GM19023 (cell line): ENCODE measurements at regions not wholly inside any gene's neighbourhood (a gene's known extent, or its start where the extent isn't known, plus 50 kb on each side); places are given as distances from the start of the nearest gene placed in this dataset.
"Not testable (repeated sequence)": the region's sequence is repeated elsewhere in the genome, so short reads cannot be mapped to it uniquely, and the experiment has no call there.

Experiments
- ATAC-seq: cut with Tn5 transposase; IDR thresholded peaks from one replicate; pipeline ENCODE4 v1.9.1; 2021; ENCODE audit warnings: mild to moderate bottlenecking, moderate library complexity; ENCODE audit not compliant: unreplicated experiment

DNA sequence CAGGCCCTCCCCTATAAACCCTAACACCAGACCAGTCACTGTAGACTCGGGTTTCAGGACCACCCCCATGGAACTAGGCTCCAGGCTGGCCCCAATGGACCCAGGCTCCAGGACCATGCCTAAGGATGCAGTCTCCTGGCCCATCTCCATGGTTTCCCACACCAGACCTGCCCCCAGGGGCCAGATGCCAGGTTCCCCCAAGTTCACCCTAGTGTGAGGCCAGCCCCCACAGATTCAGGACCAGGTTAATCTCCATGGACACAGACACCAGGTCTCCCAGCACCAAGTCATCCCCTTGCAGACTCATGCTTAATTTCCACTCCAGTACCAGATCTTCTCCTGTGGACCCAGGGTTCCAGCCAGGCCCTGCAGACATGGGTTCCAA, 103.8 kb upstream of the LANCL2 start:
- ATAC-seq = no peak

DNA sequence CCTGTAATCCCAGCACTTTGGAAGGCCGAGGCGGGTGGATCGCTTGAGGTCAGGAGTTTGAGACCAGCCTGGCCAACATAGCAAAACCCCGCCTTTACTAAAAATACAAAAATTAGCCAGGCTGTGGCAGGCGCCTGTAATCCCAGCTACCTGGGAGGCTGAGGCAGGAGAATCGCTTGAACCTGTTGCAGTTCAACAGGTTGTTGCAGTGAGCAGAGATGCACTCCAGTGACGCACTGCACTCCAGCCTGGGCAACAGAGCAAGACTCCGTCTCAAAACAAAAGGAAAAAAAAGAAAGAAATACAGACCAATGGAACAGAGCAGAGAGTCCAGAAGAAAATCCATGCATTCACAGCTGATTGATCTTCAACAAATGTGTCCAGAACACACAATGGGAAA, 99.8 kb upstream of the LANCL2 start:
- not testable (repeated sequence) for ATAC-seq

DNA sequence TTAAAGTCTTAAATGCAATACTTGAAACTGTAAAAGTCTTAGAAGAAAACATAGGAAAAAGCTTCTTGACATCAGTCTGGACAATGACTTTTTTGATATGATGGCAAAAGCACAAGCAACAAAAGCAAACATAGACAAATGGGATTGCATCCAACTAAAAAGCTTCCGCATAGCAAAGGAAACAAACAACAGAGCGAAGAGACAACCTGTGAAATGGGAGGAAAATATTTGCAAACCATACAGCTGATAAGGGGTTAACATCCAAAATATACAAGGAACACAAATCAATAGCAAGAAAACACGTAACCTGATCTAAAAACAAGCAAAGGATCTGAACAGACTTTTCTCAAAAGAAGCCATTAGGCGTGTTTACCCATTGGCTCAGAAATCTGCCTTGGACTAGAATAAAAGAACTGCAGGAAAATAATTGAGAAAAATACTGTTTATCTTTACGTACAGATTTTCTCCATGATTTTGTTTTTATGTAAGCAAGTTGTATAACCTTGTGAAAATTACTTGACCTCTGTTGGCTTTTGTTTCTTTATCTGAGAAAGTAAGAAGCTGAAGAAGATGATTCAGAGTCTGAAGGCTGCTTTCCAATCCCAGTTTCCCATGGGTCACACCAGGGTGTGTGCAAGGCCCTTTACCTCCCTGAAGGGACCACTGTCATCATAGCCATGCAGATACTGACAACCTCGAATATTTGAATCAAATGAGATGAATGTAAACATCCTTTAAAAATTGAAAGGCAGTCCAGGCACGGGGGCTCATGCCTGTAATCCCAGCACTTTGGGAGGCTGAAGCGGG, 99.1 kb upstream of the LANCL2 start:
- ATAC-seq = no peak

DNA sequence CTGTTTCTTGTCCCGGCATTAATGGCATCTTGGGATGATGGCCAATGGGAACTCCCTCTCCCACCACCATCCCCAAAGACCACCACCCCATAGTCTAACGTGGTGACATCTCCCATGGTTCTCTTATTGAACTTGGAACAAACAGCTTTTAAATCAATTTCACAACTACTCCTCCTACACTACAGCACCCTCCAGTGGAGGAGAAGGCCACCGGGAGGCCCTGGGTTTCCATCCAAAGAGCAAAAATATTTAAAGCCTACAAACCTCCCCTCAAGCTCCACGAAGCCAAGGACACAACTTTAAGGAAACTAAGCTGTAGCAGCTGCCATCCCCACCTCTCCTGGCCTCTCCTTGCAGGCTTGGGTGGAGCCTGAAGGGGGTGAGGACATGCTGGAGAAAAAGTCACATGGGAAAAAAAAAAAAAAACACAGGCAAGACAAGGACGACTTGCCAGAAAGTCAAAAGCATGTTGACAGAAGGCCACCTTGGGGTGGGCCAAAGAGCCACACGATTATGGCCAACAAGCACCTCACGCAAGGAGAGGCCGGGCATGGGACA, 94.0 kb upstream of the LANCL2 start:
- ATAC-seq = no peak

DNA sequence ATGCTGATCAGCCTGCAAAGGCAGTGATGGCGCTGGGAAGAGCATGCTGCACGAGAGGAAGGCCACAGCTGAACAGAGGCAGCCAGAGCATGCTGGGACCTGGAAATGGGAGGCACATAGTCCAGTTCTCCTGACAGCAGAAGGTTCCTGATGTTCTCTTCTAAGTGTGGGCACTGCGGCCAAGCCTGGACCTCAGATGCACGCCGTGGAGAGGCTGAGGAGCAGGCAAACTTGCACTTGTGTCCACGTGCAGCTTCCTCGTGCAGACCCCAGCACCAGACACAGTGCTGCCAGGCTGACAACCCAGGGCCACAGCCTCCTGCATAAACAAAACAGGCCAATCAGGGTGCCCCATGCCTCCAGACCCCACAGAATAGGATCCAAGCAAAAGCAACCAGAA, 93.5 kb upstream of the LANCL2 start:
- no peak for ATAC-seq

DNA sequence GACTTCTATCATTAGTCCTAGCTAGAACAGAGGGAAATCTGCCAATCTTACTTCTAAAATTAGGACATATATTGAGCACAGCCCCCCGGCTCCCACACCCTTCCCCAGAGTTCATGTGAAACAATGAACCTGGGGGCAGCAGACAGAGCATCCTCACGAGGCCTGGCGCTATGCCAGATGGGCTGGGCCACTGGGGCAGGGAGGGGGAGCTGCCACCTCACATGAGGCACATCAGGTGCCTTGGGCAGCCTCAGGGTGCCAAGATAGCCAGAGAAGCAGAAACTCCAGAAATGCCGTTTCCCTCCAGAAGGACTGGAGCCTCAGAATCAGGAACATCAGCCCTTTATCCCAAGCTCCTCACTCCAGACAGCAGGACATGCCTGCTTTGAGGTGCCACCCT, 92.8 kb upstream of the LANCL2 start:
- ATAC-seq = no peak

DNA sequence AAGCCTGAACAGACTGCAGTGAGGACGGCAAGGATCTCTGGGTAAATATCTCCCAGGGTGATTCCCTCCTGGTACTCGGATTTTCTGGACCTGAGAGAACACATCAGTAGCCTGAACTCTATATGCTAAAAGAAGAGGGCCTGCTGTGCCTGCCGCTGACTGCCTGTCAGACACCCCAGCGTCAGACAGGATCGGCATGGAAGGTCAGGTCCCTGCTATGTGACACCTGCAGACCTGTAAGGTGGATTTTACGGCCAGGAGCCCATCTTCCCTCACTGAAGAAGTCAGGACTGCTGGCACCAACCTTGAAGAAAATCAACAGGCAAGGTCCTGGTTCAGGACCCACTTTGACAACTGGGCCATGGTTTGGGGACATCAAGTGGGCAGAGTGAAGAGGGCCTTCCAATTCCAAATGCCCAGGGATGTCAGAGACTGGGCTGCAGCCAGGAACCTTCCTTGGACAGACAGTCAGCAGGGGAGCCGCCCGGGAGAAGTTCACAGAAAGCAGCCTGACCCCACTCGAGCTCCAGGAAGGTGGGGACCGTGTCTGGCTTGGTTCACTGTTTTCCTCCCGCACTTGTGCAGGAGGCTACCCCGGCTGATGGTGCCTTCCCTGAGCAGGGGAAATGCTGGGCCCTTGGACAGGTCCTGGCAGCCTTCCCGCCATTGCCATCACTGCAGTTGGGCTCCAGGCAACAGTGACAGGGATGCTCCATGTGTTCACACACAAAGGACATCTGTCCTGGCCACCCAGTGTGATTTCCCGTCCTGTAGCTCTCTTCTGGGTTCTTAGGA, 91.8 kb upstream of the LANCL2 start:
- ATAC-seq = no peak

DNA sequence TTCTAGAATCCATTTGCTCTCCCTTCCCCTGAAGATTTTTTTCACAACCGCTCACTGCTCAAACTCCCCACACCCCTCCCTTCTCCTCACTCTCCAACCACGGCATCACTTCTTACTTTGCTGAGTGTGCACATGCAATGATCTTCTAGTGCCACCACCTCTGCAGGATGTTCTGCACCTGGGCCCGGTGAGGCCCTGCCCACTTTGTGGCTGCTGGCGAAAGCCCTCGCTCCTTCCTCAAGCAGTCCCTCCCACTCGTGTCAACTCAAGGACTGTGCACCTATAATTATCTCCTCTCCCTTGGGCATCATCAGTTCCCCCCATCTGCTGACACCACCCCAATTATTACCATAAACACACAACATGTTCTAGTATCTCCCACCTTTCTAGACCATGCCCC, 91.0 kb upstream of the LANCL2 start:
- ATAC-seq = no peak

DNA sequence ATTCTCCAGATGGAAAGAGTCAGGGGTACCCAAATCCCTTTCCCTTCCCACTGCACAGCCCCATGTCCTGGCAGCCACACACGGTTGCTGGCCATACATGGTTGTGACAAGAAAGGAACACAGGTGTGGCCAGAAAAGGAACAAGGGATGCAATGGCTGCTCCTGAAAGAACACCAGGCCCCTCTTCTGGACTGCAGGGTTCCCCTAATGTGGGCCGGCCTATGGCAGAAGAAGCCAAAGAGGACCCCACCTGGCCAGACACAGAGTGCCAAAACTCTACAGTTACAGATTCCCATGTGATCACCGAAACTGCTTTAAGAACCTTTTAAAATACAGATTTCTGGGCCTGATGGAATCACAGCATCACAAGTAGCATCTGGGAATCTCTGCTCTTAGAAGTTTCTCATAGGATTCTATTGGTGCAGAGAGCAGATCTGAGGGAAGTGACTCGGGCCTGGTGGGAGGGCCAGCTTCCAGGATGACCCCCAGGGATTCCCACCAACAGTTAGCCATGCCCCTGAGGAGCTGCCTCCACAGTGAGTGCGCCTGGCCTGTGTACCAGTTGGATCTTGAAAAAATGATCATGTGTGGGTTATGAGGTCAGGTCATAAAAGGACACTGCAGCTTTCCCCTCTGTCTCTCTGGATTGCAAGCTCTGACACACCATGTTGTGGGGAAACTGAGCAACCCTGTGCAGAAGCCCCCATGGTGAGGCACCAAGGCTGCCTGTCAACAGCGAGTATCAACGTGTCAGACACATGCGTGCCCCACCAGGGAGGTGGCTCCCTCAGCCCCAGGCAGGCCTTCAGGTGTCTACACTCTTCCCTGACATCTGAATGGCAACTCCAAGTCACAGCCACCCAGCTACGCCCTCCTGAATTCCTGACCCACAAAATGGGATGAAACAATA, 89.6 kb upstream of the LANCL2 start:
- ATAC-seq = no peak

DNA sequence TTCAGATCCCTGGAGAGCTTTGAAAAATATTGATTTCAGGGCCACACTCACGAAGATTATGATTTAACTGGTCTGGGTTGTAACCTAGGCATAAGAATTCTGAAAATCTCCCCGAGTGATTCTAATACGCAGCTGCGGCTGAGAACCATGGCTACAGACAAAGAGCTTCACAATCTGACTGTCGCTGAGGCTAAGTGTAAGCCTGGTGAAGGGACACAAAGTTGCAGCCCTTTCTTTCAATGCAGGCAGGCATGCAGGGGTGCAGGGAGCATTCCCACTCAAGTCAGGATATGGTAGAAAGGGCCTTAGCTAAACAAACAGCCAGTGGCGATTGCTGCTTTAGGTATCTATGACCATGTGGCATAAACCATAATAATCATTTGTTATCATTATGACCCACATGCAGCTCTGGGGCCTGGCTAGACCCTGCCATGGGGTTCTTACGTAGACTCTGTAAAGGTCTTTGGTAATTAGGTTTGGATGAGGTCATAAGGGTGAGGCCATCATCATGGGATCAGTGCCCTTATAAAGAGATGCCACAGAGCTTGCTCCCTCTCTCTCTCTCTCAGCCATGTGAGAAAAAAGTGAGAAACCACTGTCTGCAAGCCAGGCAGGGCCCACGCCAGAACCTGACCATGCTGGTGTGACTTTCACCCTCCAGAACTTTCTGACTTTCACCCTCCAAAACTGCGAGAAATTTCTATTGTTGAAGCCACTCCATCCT, 88.4 kb upstream of the LANCL2 start:
- ATAC-seq = no peak

DNA sequence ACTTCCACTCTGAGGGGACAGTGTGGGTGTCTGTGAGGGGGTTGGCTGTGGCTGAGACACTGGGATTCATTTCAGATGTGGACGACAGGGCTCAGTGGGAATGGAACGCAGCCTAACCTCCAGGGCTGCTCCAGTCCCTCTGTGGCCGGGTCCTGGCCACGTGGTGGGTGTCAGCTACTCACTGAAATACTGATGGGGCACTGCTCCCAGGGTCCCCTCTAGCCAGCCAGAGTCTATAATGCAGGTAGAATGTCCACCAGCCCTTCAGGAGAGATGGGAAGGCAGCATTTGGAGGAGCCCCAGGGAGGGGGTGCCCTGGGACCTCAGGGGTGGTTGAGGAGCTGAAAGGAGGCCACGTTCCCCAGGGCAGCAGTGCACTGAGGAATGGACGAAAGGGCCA, 87.2 kb upstream of the LANCL2 start:
- no peak for ATAC-seq

DNA sequence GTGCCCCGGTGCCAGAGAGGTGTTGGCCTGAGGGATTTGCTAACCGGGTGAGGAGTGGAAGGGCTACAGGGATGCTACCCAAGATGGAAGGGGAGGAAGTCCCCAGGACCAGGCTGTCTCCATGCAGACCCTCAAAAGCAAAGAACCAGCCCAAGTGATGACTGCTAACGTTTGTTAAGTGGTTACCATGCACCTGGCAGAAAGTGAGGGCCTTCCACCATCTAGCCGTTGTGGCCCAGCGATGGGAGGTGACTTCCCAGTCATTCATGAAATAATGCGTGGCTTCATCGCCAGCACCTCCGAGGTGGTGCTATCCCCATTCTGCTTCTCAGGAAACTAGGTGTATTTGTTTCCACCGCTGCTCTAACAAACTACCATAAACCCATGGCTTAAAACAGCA, 86.8 kb upstream of the LANCL2 start:
- no peak for ATAC-seq

DNA sequence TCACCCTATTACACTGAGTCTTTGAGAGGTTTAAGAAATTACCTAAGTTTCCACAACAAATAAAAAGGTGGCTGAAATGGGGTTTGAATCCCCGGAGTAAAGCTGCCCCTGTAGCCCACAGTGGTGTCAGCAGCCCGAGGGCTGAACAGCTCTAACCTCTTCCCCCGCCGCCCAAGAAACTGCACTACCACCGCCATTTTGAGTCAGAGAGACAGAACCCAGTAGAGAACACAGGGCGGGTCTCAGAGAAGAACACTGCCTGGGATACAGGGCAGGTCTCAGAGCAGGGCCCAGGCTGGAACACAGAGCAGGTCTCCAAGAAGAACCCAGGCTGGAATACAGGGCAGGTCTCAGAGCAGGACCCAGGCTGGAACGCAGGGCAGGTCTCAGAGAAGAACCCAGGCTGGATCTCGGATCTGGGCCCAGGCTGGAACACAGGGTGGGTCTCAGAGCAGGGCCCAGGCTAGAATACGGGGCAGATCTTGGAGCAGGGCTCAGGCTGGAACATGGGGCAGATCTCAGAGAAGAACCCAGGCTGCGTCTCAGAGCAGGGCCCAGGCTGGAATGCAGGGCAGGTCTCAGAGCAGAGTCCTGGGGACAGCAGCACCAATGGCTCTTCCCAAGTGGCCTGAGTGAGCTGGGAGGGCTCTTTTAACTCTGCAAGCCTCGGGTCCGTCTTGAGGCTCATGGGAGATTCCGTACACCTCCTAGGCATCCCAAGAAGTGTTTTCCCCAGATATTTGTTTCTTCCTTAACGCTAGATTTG, 85.9 kb upstream of the LANCL2 start:
- no peak for ATAC-seq

DNA sequence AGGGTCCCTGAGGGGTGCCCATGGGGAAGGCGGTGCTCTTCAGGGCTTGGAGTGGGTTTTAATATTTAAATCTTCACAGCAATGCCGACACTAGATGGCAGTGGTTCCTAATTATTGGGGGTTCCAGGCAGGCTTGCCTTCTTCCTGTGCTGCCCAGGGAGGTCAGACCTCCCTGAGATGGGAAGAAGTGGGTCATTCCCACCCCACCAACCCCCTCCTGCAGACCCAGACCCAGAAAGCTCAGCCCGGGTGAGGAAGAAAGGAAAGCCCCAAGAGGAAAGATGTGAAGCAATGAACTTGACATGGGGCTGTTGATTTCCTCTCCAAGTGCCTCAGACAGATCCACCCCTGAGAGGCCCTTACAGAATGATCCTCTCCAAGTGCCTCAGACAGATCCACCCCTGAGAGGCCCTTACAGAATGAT, 85.1 kb upstream of the LANCL2 start:
- ATAC-seq = peak; percentile 84

DNA sequence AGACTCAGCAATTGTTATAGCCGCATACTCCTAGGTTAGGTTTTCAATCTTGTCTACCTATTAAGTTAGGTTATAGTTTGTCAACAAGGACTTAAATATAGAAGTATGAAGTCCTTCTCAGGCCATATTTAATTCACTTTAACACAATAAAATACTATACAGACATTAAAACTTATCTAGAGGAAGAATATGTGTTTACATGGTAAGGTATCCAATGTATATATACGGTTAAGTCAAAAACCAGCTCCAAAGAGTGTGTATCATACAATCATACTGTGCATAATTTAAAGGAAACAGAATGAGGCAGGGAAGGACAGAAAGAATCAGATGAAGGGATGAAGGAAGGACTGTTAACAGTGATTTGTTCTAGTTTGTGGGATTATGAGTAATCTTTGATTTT, 79.5 kb upstream of the LANCL2 start:
- no peak for ATAC-seq

DNA sequence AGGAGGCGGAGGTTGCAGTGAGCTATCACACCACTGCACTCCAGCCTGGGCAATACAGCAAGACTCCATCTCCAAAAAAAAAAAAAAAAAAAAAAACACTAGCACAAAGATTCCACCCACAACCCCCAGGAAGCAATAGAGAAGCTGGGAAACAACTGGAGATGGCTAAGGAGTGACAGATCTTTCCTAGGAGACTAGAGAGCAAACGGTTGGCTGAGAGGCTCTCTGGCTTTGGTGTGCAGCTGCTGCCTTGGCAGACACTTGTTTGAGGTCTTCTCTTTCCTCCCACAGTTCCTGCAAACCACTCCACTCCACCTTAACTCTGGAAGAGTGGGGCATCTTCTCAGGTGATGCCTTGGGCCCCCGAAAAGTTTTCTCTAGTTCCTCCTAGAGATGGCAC, 78.5 kb upstream of the LANCL2 start:
- no peak for ATAC-seq

DNA sequence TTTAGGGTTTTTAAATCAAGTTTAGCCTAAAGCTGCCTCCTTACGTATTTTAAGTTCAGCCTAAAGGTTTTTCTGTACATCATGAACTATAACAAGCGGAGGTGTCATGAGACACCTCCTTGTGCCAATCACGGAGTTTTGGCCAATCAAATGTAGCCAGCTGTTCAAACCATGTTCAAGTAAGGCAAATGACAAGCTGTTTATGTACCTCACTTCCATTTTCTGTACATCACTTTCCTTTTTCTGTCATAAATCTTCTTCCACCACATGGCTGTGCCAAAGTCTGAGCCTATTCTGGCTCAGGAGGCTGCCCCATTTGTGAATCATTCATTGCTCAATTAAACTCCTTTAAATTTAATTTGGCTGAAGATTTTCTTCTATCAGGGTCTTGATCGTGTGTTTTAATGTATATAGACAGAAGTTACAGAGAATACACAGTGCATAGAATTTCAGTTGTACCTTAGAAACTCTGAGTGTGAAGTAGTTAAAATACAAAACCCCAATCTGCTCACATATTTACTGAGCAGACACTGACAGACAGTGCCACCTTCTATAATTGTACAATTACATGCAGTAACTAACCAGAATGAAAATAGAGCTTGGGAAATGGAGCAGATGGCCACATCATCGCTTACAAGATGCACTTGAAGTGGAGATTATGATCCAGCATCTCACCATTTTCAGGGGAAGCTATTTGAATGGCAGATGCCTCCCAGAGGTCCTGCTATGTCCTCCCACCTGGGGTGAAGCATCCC, 76.9 kb upstream of the LANCL2 start:
- ATAC-seq = no peak

DNA sequence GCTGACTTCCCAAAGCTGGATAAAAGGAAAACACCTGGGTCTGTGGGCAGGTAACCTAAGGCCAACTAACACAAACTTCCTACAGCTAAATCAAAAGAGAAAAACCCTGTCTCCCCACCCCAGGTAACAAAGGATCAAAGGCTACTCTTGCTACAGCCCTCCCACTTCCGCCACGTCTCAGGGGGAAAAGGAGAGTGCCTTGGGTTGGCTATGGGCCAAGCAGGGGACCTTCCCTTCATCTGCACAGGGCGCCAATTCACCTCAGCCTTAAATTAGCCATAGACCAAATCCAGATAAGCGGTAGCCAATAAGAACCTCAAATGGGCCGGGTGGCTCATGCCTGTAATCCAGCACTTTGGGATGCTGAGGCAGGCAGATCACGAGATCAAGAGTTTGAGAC, 69.1 kb upstream of the LANCL2 start:
- no peak for ATAC-seq
